Neural cell (in vitro differentiated cells): ENCODE measurements at regions not wholly inside any gene's neighbourhood (a gene's known extent, or its start where the extent isn't known, plus 50 kb on each side); places are given as distances from the start of the nearest gene placed in this dataset.

ENCODE experiments used
- MXI1 ChIP-seq: fragments of 450-650 bp; conservative IDR thresholded peaks from 2 replicates; pipeline ENCODE4 v1.6.1; 2014; ENCODE audit warnings: antibody characterized with exemption, mild to moderate bottlenecking; ENCODE audit not compliant: poor library complexity, severe bottlenecking
- POLR2AphosphoS5 ChIP-seq: IDR thresholded peaks from 2 replicates; pipeline ENCODE4 v1.6.1; 2012

DNA sequence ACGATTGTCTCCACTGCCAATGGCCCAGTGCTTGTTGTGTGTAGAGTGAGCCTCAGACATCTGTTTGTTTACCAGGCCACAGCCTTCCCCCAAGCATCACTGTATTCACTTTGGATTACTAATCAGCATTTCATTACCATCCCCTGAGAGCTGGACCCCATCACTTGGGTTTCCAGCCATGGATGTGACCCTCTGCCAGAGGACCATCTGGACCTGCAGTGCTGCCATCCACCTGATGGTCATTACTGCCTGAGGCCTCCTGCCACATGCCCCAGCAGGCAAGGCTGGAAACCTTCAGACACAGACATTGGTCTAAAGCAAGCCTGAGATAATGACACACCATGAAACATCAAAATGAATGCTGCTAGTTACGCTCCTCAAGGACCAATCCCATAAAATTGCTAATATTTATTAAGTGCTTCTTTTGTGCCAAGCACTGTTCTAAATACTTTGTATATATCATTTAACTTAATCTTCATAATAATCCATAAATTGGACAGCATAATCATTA lies 2096.3 kb upstream of the CELF4 start:
- TF ChIP-seq POLR2AphosphoS5 = no peak
- TF ChIP-seq MXI1 = no peak
